OCI-LY1 (cell line): ENCODE measurements at regions not wholly inside any gene's neighbourhood (a gene's known extent, or its start where the extent isn't known, plus 50 kb on each side); places are given as distances from the start of the nearest gene placed in this dataset.

Source experiments
- H2AFZ ChIP-seq: fragments of 200-600 bp; sonication (generic), shearing (Covaris generic); 2 replicates; pipeline ENCODE4 v1.6.0; 2014; ENCODE audit warnings: antibody characterized with exemption, mild to moderate bottlenecking, low read length
- H3F3A ChIP-seq: fragments of 200-600 bp; sonication (generic), shearing (Covaris generic); 2 replicates; pipeline ENCODE4 v1.6.0; 2014; ENCODE audit warnings: mild to moderate bottlenecking, antibody characterized with exemption, low read length, moderate library complexity; ENCODE audit not compliant: insufficient read depth
- H3K27ac ChIP-seq: fragments of 200-600 bp; sonication (generic); 2 replicates; pipeline ENCODE4 v1.5.1; 2014; ENCODE audit warnings: low read length, mixed run types, mild to moderate bottlenecking, low read depth; ENCODE audit not compliant: poor library complexity, severe bottlenecking
- H3K27me3 ChIP-seq: fragments of 200-600 bp; sonication (generic); 2 replicates; pipeline ENCODE4 v1.6.0; 2014; ENCODE audit warnings: antibody characterized with exemption, mild to moderate bottlenecking, low read length, moderate library complexity; ENCODE audit not compliant: insufficient read depth
- H3K36me3 ChIP-seq: fragments of 200-600 bp; sonication (generic); 2 replicates; pipeline ENCODE4 v1.6.1; 2014; ENCODE audit warnings: mild to moderate bottlenecking, antibody characterized with exemption, low read length, moderate library complexity, mixed read lengths; ENCODE audit not compliant: insufficient read depth
- H3K4me1 ChIP-seq: fragments of 200-600 bp; sonication (generic); 2 replicates; pipeline ENCODE4 v1.5.1; 2014; ENCODE audit warnings: mild to moderate bottlenecking, low read length, moderate library complexity; ENCODE audit not compliant: insufficient read depth, severe bottlenecking
- H3K4me2 ChIP-seq: fragments of 200-600 bp; sonication (generic), shearing (Covaris generic); 2 replicates; pipeline ENCODE4 v1.6.1; 2014; ENCODE audit warnings: low read length
- H3K4me3 ChIP-seq: fragments of 200-600 bp; sonication (generic); 2 replicates; pipeline ENCODE4 v1.5.1; 2014; ENCODE audit warnings: low read length, low read depth, mild to moderate bottlenecking, mixed read lengths; ENCODE audit not compliant: poor library complexity, severe bottlenecking
- H3K79me2 ChIP-seq: fragments of 200-600 bp; shearing (Covaris generic); 2 replicates; pipeline ENCODE4 v1.6.1; 2016; ENCODE audit warnings: mixed run types, low read length, mixed read lengths; ENCODE audit not compliant: insufficient read depth
- H3K9ac ChIP-seq: fragments of 200-600 bp; sonication (generic), shearing (Covaris generic); 2 replicates; pipeline ENCODE4 v1.6.1; 2014; ENCODE audit warnings: mild to moderate bottlenecking, low read length, mixed read lengths
- H3K9me2 ChIP-seq: fragments of 200-600 bp; sonication (generic), shearing (Covaris generic); 2 replicates; pipeline ENCODE4 v1.6.1; 2014; ENCODE audit warnings: low read depth, mild to moderate bottlenecking, low read length, mixed read lengths
- H3K9me3 ChIP-seq: fragments of 200-600 bp; shearing (Covaris generic); 2 replicates; pipeline ENCODE4 v1.6.1; 2014; ENCODE audit warnings: low read length, mixed read lengths
- H4K20me1 ChIP-seq: fragments of 200-600 bp; sonication (generic), shearing (Covaris generic); 2 replicates; pipeline ENCODE4 v1.6.0; 2016; ENCODE audit warnings: mild to moderate bottlenecking, low read length; ENCODE audit not compliant: insufficient read depth
- CTCF ChIP-seq: fragments of 200-600 bp; sonication (generic), shearing (Covaris generic); IDR thresholded peaks from 2 replicates; pipeline ENCODE4 v1.5.1; 2017; ENCODE audit warnings: mild to moderate bottlenecking, antibody characterized with exemption, low read length, moderate library complexity, mixed read lengths
- EZH2 ChIP-seq: fragments of 200-600 bp; sonication (generic), shearing (Covaris generic); IDR thresholded peaks from 2 replicates; pipeline ENCODE4 v1.8.0; 2017; ENCODE audit warnings: borderline replicate concordance, mixed run types, mild to moderate bottlenecking, antibody characterized with exemption, low read length, moderate library complexity, mixed read lengths

DNA sequence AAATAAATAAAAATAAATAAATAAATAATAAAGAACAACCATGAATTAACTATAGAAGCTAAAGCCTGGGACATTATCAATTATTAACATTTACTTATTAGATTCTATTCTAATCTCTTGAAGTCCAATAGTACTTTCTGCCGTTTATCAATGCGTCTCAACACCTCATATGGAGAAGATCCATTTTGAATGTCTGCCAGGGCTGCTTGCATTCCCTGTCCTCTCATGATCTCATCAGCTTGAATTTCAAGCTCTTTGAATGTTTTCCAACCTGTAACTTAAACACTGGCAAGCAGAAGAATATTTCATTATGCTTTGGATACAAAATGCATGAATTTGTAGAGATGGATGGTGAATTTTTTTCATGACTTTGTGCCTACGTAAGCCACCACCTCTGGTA, 191.9 kb upstream of the ANKFN1 start:
- H3K36me3 ChIP-seq, result no peaks in the 10 kb centered on the region
- H3K27me3 ChIP-seq, result no peaks in the 10 kb centered on the region
- H3K79me2 ChIP-seq, result no peaks in the 10 kb centered on the region
- H3K9me2 ChIP-seq, result no peaks in the 10 kb centered on the region
- no peak overlapping the region for H3K4me2 ChIP-seq
- TF ChIP-seq CTCF (no peak), EZH2 (no peak)
- no peaks in the 10 kb centered on the region for H3K9me3 ChIP-seq
- H2AFZ ChIP-seq, result no peak overlapping the region
- no peak overlapping the region for H3K27ac ChIP-seq
- H4K20me1 ChIP-seq, result no peaks in the 10 kb centered on the region
- H3K9ac ChIP-seq, result no peak overlapping the region
- H3K4me1 ChIP-seq, result no peaks in the 10 kb centered on the region
- H3K4me3 ChIP-seq, result no peak overlapping the region
- no peaks in the 10 kb centered on the region for H3F3A ChIP-seq

- H3K4me1 ChIP-seq, result no peaks in the 10 kb centered on the region
- no peaks in the 10 kb centered on the region for H3K79me2 ChIP-seq
- H2AFZ ChIP-seq, result no peak overlapping the region
- H3K9ac ChIP-seq, result no peak overlapping the region
- H3K9me2 ChIP-seq, result no peaks in the 10 kb centered on the region
- H3K9me3 ChIP-seq, result no peaks in the 10 kb centered on the region
- no peaks in the 10 kb centered on the region for H3F3A ChIP-seq
- no peak overlapping the region for H3K4me3 ChIP-seq
- no peaks in the 10 kb centered on the region for H4K20me1 ChIP-seq
- no peak overlapping the region for H3K4me2 ChIP-seq
- no peak for TF ChIP-seq EZH2
- no peak for TF ChIP-seq CTCF
- no peak overlapping the region for H3K27ac ChIP-seq
- H3K36me3 ChIP-seq, result no peaks in the 10 kb centered on the region
- H3K27me3 ChIP-seq, result no peaks in the 10 kb centered on the region
These were observed 190.3 kb upstream of the ANKFN1 start for GRCh38 chr17:55962951-55963401.

DNA sequence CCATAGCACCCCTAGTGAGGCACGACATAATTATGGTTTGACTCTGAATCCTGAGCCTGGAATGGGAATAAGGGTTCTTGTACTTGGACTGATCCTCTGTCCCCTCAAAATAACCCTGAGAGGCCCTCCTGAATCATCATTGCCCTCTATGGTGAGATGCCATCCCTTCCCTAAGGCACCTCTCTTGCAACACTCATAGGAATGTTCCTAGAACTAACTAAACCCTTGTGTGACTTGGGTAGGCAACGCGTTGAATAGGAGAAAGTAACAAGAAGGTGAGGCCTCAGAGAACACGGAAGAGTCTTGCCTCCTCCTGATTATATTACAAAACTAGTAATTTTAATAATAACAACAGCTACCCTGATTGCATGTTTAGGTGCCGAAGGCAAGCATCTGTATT, 189.1 kb upstream of the ANKFN1 start:
- Histone ChIP-seq H3K4me2 (no peak overlapping the region), H3K27me3 (no peaks in the 10 kb centered on the region), H3K36me3 (no peaks in the 10 kb centered on the region), H3K9me2 (no peaks in the 10 kb centered on the region), H3K9me3 (no peaks in the 10 kb centered on the region), H4K20me1 (no peaks in the 10 kb centered on the region), H3F3A (no peaks in the 10 kb centered on the region), H2AFZ (no peak overlapping the region), H3K79me2 (no peaks in the 10 kb centered on the region), H3K9ac (no peak overlapping the region), H3K27ac (no peak overlapping the region), H3K4me3 (no peak overlapping the region), H3K4me1 (no peaks in the 10 kb centered on the region)
- no peak for TF ChIP-seq EZH2
- TF ChIP-seq CTCF, result no peak
